ENCODE measurements at regions not wholly inside any gene's neighbourhood (a gene's known extent, or its start where the extent isn't known, plus 50 kb on each side); places are given as distances from the start of the nearest gene placed in this dataset.

- WGBS, 2 experiments (ENCODE audit: insufficient coverage in 1 of 2, insufficient read length in 1 of 2): 40 to 93% methylated on average over 1 to 3 of the region's 4 CpGs
- TF ChIP-seq CTCF (conservative IDR thresholded peaks at IDR 0.05): no peak
- Mint-ChIP-seq H3K4me1 (no peaks in the 10 kb centered on the region), H3K27ac (no peak overlapping the region), H3K27me3 (ENCODE audit: insufficient read depth) (peaks cover 4% of the 10 kb centered on the region), H3K36me3 (ENCODE audit: low read depth) (no peaks in the 10 kb centered on the region), H3K4me3 (no peak overlapping the region), H3K9me3 (peaks cover 3% of the 10 kb centered on the region)
- H3K9ac ChIP-seq (ENCODE audit: extremely low read depth, low read length, poor library complexity, severe bottlenecking): no peak overlapping the region
- no peak overlapping the region for H3K4me3 ChIP-seq (ENCODE audit: low read length)
- no peaks in the 10 kb centered on the region for H3K27me3 ChIP-seq (ENCODE audit: control insufficient read depth, insufficient read depth, low read length, poor library complexity, severe bottlenecking)
- H3K9me3 ChIP-seq (ENCODE audit: control insufficient read depth, low read length): no peaks in the 10 kb centered on the region
- DNase-seq: no peak
- no peaks in the 10 kb centered on the region for H3K36me3 ChIP-seq (ENCODE audit: control insufficient read depth, insufficient read depth, low read length)
- no peaks in the 10 kb centered on the region for H3K4me1 ChIP-seq (ENCODE audit: control insufficient read depth, insufficient read depth, low read length)
- H3K27ac ChIP-seq (ENCODE audit: low read depth, low read length): no peak overlapping the region
Measured at GRCh38 chr19:30638889-30639288, 266.7 kb downstream of the ZNF536 start.

GRCh38 chr19:30637926-30638325, 265.7 kb downstream of the ZNF536 start:
- H3K4me3 Mint-ChIP-seq: no peak overlapping the region
- H3K27ac ChIP-seq (ENCODE audit: low read depth, low read length): no peak overlapping the region
- H3K4me1 Mint-ChIP-seq: no peaks in the 10 kb centered on the region
- H3K9me3 ChIP-seq (ENCODE audit: control insufficient read depth, low read length): no peaks in the 10 kb centered on the region
- H3K27me3 ChIP-seq (ENCODE audit: control insufficient read depth, insufficient read depth, low read length, poor library complexity, severe bottlenecking): no peaks in the 10 kb centered on the region
- no peak overlapping the region for H3K4me3 ChIP-seq (ENCODE audit: low read length)
- H3K36me3 Mint-ChIP-seq (ENCODE audit: low read depth): no peaks in the 10 kb centered on the region
- no peak overlapping the region for H3K27ac Mint-ChIP-seq
- no peaks in the 10 kb centered on the region for H3K36me3 ChIP-seq (ENCODE audit: control insufficient read depth, insufficient read depth, low read length)
- peaks cover 3% of the 10 kb centered on the region for H3K27me3 Mint-ChIP-seq (ENCODE audit: insufficient read depth)
- H3K4me1 ChIP-seq (ENCODE audit: control insufficient read depth, insufficient read depth, low read length): no peaks in the 10 kb centered on the region
- WGBS, 2 experiments (ENCODE audit: insufficient coverage in 1 of 2, insufficient read length in 1 of 2): 93 to 100% methylated on average over 1 to 2 of the region's 2 CpGs
- H3K9me3 Mint-ChIP-seq: peaks cover 3% of the 10 kb centered on the region
- no peak overlapping the region for H3K9ac ChIP-seq (ENCODE audit: extremely low read depth, low read length, poor library complexity, severe bottlenecking)
- no peak for DNase-seq
- TF ChIP-seq CTCF (conservative IDR thresholded peaks at IDR 0.05): no peak

- Mint-ChIP-seq H3K9me3 (peaks cover 3% of the 10 kb centered on the region), H3K27me3 (ENCODE audit: insufficient read depth) (no peaks in the 10 kb centered on the region), H3K4me1 (no peaks in the 10 kb centered on the region), H3K4me3 (no peak overlapping the region), H3K36me3 (ENCODE audit: low read depth) (no peaks in the 10 kb centered on the region), H3K27ac (no peak overlapping the region)
- no peaks in the 10 kb centered on the region for H3K9me3 ChIP-seq (ENCODE audit: control insufficient read depth, low read length)
- no peaks in the 10 kb centered on the region for H3K27me3 ChIP-seq (ENCODE audit: control insufficient read depth, insufficient read depth, low read length, poor library complexity, severe bottlenecking)
- no peak for TF ChIP-seq CTCF (conservative IDR thresholded peaks at IDR 0.05)
- no peaks in the 10 kb centered on the region for H3K4me1 ChIP-seq (ENCODE audit: control insufficient read depth, insufficient read depth, low read length)
- H3K27ac ChIP-seq (ENCODE audit: low read depth, low read length): no peak overlapping the region
- no peak for DNase-seq
- WGBS, 2 experiments (ENCODE audit: insufficient coverage in 1 of 2, insufficient read length in 1 of 2): 86 to 97% methylated on average over 10 to 20 of the region's 20 CpGs
- H3K4me3 ChIP-seq (ENCODE audit: low read length): no peak overlapping the region
- H3K9ac ChIP-seq (ENCODE audit: extremely low read depth, low read length, poor library complexity, severe bottlenecking): no peak overlapping the region
- H3K36me3 ChIP-seq (ENCODE audit: control insufficient read depth, insufficient read depth, low read length): no peaks in the 10 kb centered on the region
Measured at GRCh38 chr19:30634996-30635975, 263.1 kb downstream of the ZNF536 start.

Measured in endodermal cell (in vitro differentiated cells).